Heart left ventricle (tissue), 16 donors: ENCODE measurements at regions not wholly inside any gene's neighbourhood (a gene's known extent, or its start where the extent isn't known, plus 50 kb on each side); places are given as distances from the start of the nearest gene placed in this dataset.

Source experiments
- ATAC-seq, 4 donors: fragments of 200-7000 bp; cut with Tn5 transposase; one replicate each; pipeline ENCODE4 v1.9.1; 2020 to 2022; ENCODE audit warnings: moderate library complexity in 4 of 4, mild to moderate bottlenecking in 3 of 4, moderate number of reproducible peaks in 1 of 4
- DNase-seq, 5 donors: peaks; one replicate each; pipeline ENCODE4 v3.0.0-alpha.2; 2020
- H3K27ac ChIP-seq, 12 donors: fragments of 200-600 bp; sonication (generic) in 4 of 12; one replicate each; pipeline versions ENCODE4 v1.5.0 to v1.8.0; 2016 to 2022; ENCODE audit warnings: mild to moderate bottlenecking in 2 of 12
- H3K27me3 ChIP-seq, 9 donors: fragments of 200-600 bp; sonication (generic) in 2 of 9; one replicate each; pipeline versions ENCODE4 v1.5.1 to v1.8.0; 2016 to 2022; ENCODE audit warnings: mild to moderate bottlenecking in 3 of 9
- H3K36me3 ChIP-seq, 9 donors: fragments of 200-600 bp; sonication (generic) in 2 of 9; one replicate each; pipeline versions ENCODE4 v1.5.0 to v1.8.0; 2018 to 2022; ENCODE audit warnings: mild to moderate bottlenecking in 2 of 9
- H3K4me1 ChIP-seq, 12 donors: fragments of 200-600 bp; sonication (generic) in 4 of 12; one replicate each; pipeline versions ENCODE4 v1.5.0 to v1.8.0; 2016 to 2022; ENCODE audit warnings: mild to moderate bottlenecking in 3 of 12
- H3K4me3 ChIP-seq, 12 donors: fragments of 200-600 bp; sonication (generic) in 4 of 12; one replicate each; pipeline versions ENCODE4 v1.5.0 to v1.8.0; 2017 to 2022; ENCODE audit warnings: mild to moderate bottlenecking in 9 of 12, moderate library complexity in 4 of 12
- H3K9me3 ChIP-seq, 12 donors: fragments of 200-600 bp; sonication (generic) in 4 of 12; one replicate each; pipeline versions ENCODE4 v1.5.0 to v1.8.0; 2016 to 2022; ENCODE audit warnings: mild to moderate bottlenecking in 1 of 12
- CTCF ChIP-seq, 12 donors: fragments of 200-600 bp; sonication (generic) in 4 of 12; IDR thresholded peaks; one replicate each; pipeline versions ENCODE4 v1.5.0 to v1.8.0; 2018 to 2022; ENCODE audit warnings: antibody characterized with exemption in 12 of 12, mild to moderate bottlenecking in 5 of 12
- POLR2A ChIP-seq, 2 donors: fragments of 450-650 bp; IDR thresholded peaks; one replicate each; pipeline ENCODE4 v1.6.1; 2017; ENCODE audit warnings: antibody characterized with exemption in 2 of 2, mild to moderate bottlenecking in 2 of 2, moderate library complexity in 2 of 2
- WGBS, 4 donors: extraction: QIAGEN DNeasy Blood & Tissue Kit in 2 of 4; methylation state at CpG; one replicate each; pipeline versions ENCODE4 v1.1.5 to v1.1.7; 2013 to 2018; 5-methylcytosine and 5-hydroxymethylcytosine counted together
- intact Hi-C, 10 donors: fragments of 100-400 bp; cut with DNase I; formaldehyde crosslinking; loops; one replicate each; pipeline versions ENCODE4 v1.11.1 to v1.14.2; 2022
- donor health status: ischemic (EF 13 %, LVEDD 7.1; RV severe dilation, severe dysfunction).
- donor health status: healthy with polysubstance abuse.
- donor health status: DM: no; HTN: yes; CAD: no.
- donor health status: DM: no; HTN: no; CAD: no.
- donor health status: ischemic (EF 25% LVEDD 6.9; RV normal size, moderate dysfunction).
- donor health status: ischemic (EF 25% LVEDD 5.7; RV mildly dilated, moderate dysfunction).
- donor health status: healthy.
- donor health status: DM: yes; HTN: yes; CAD: no.
- donor health status: ischemic (EF 35%, LVEDD 5.7; RV mildly dilated, moderate dysfunction).
- donor health status: nonischemic (EF 11% LVEDD 7.7; RV severe dilation, severe dysfunction).
- donor health status: DM: yes; HTN: yes; CAD: no.
- donor health status: PGD.
- donor health status: ischemic (EF 29% LVEDD 5.4; RV normal size, mild dysfunction).
- donor health status: nonischemic (EF 23%, LVEDD 6.1; RV moderate dilation, normal function).

- Histone ChIP-seq H3K4me1 (no peaks in the 10 kb centered on the region), H3K36me3 (no peaks in the 10 kb centered on the region), H3K27me3 (no peaks in the 10 kb centered on the region), H3K4me3 (no peak overlapping the region), H3K9me3 (no peaks in the 10 kb centered on the region), H3K27ac (no peak overlapping the region)
- DNase-seq, result no peak
- WGBS, 4 donors, result 66 to 78% (median 69%) methylated on average over 7 of the region's 7 CpGs
- ATAC-seq, result no peak
- intact Hi-C loops, result no loop called here
- no peak for TF ChIP-seq POLR2A (IDR thresholded peaks at IDR 0.05)
- no peak for TF ChIP-seq CTCF (IDR thresholded peaks at IDR 0.05)
Measured at GRCh38 chr1:30450148-30450817, 273.1 kb downstream of the MATN1 start.

GRCh38 chr1:30449428-30450147, 273.8 kb downstream of the MATN1 start:
- WGBS, 4 donors, result 80 to 100% (median 87%) methylated on average over 3 to 4 of the region's 4 CpGs
- TF ChIP-seq POLR2A (IDR thresholded peaks at IDR 0.05), result no peak
- no peak for TF ChIP-seq CTCF (IDR thresholded peaks at IDR 0.05)
- intact Hi-C loops, result no loop called here
- no peaks in the 10 kb centered on the region for H3K27me3 ChIP-seq
- H3K4me3 ChIP-seq, result no peak overlapping the region
- peaks cover 0 to 5% (median 0%) of the 10 kb centered on the region in 12 donors for H3K9me3 ChIP-seq
- no peaks in the 10 kb centered on the region for H3K4me1 ChIP-seq
- no peak for ATAC-seq
- no peak overlapping the region for H3K27ac ChIP-seq
- no peaks in the 10 kb centered on the region for H3K36me3 ChIP-seq
- peak in 1 of 5 donors; percentile 29 for DNase-seq

DNA sequence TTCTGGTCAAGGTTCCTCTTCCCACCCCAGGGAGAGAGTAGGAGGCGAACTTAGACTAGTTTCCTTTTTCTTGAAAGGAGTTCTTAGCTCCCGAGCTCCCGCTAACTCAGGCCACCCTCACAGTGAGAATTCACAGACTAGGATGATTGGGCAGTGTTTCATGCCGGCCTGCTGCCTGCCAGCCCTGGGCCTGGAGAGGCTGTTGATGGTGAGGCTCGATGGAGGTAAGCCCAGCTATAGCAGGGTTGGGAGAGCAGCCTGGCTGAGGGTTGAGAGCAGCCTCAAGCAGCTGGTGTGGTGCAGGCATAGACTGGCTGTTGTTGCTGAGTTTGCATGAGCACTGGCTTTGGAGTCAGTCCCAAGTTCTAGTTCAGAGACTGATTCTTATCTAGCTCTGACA, 274.4 kb downstream of the MATN1 start:
- Histone ChIP-seq H3K4me3 (no peak overlapping the region), H3K27ac (no peak overlapping the region), H3K9me3 (peaks cover 0 to 7% (median 0%) of the 10 kb centered on the region in 12 donors), H3K36me3 (no peaks in the 10 kb centered on the region), H3K4me1 (no peaks in the 10 kb centered on the region), H3K27me3 (no peaks in the 10 kb centered on the region)
- ATAC-seq (no peak), DNase-seq (no peak)
- intact Hi-C loops, result no loop called here
- TF ChIP-seq CTCF (IDR thresholded peaks at IDR 0.05), result no peak
- WGBS, 4 donors, result 54 to 70% (median 68%) methylated on average over 5 of the region's 5 CpGs

GRCh38 chr1:30447701-30448100, 275.7 kb downstream of the MATN1 start:
- Histone ChIP-seq H3K4me1 (no peaks in the 10 kb centered on the region), H3K4me3 (no peak overlapping the region), H3K36me3 (no peaks in the 10 kb centered on the region), H3K27me3 (no peaks in the 10 kb centered on the region), H3K9me3 (peaks cover 0 to 7% (median 0%) of the 10 kb centered on the region in 12 donors), H3K27ac (no peak overlapping the region)
- ATAC-seq, result no peak
- no peak for DNase-seq
- intact Hi-C loops, result no loop called here
- 74 to 88% (median 79%) methylated on average over 2 to 3 of the region's 3 CpGs for WGBS, 4 donors
- no peak for TF ChIP-seq CTCF (IDR thresholded peaks at IDR 0.05)
- TF ChIP-seq POLR2A (IDR thresholded peaks at IDR 0.05), result no peak
